ENCODE measurements at regions not wholly inside any gene's neighbourhood (a gene's known extent, or its start where the extent isn't known, plus 50 kb on each side); places are given as distances from the start of the nearest gene placed in this dataset.

GRCh38 chr3:193782276-193782647, 189.3 kb downstream of the OPA1 start:
- DNase-seq (ENCODE audit: insufficient read length): no peak
- FAIRE-seq: no peak
- TF ChIP-seq TAF1 (IDR thresholded peaks at IDR 0.05; ENCODE audit: borderline replicate concordance, low read depth, low read length) (no peak), POLR2A (IDR thresholded peaks at IDR 0.05; ENCODE audit: low read depth, low read length) (no peak), POLR2AphosphoS5 (IDR thresholded peaks at IDR 0.05; ENCODE audit: low read depth, low read length) (no peak)

GRCh38 chr3:193782747-193783146, 189.7 kb downstream of the OPA1 start:
- DNase-seq (ENCODE audit: insufficient read length): no peak
- no peak for TF ChIP-seq POLR2AphosphoS5 (IDR thresholded peaks at IDR 0.05; ENCODE audit: low read depth, low read length)
- TF ChIP-seq TAF1 (IDR thresholded peaks at IDR 0.05; ENCODE audit: borderline replicate concordance, low read depth, low read length): no peak
- no peak for TF ChIP-seq POLR2A (IDR thresholded peaks at IDR 0.05; ENCODE audit: low read depth, low read length)
- no peak for FAIRE-seq

DNA sequence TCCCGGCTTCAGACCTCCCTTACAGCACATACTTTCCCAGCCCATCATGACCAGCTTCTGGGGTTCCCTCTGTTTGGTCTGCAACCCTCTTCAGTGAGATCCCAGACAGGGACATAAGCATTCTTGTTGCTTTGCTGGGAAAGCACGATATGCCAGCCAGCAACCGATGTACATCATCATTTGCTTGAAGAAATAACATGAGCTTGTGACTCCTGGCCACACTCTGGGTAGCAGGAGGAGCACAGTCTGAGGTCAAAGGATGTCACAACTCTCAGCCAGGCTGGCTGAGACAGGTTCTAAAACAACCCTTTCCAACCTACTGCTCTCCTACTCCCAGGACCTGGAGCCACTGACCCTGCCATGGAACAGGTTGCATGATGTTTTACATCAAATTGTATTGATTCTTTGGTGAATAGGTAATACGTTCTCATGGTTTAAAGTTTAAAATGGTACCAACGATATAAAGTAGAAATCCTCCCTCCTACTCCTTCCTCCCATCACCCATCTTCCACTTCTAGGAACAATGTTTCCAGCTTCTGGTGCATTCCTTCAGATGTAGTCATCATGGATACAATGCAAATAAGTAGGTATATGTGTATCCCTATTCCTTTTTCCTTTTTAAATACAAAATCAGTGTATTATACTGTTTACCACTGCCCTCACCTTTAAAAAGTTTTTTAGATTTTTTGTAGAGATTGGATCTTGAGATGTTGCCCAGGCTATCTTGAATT, 190.3 kb downstream of the OPA1 start:
- DNase-seq (ENCODE audit: insufficient read length): no peak
- no peak for FAIRE-seq

GRCh38 chr3:193784822-193785221, 191.8 kb downstream of the OPA1 start:
- FAIRE-seq (no peak), DNase-seq (ENCODE audit: insufficient read length) (no peak)
- TF ChIP-seq POLR2A (IDR thresholded peaks at IDR 0.05; ENCODE audit: low read depth, low read length): no peak
- no peak for TF ChIP-seq TAF1 (IDR thresholded peaks at IDR 0.05; ENCODE audit: borderline replicate concordance, low read depth, low read length)
- no peak for TF ChIP-seq POLR2AphosphoS5 (IDR thresholded peaks at IDR 0.05; ENCODE audit: low read depth, low read length)

More for the DNA sequence above, 190.3 kb downstream of the OPA1 start:
- TF ChIP-seq POLR2AphosphoS5 (IDR thresholded peaks at IDR 0.05; ENCODE audit: low read depth, low read length): no peak
- no peak for TF ChIP-seq POLR2A (IDR thresholded peaks at IDR 0.05; ENCODE audit: low read depth, low read length)

- DNase-seq (ENCODE audit: insufficient read length) (no peak), FAIRE-seq (no peak)
- no peak for TF ChIP-seq TAF1 (IDR thresholded peaks at IDR 0.05; ENCODE audit: borderline replicate concordance, low read depth, low read length)
- TF ChIP-seq POLR2AphosphoS5 (IDR thresholded peaks at IDR 0.05; ENCODE audit: low read depth, low read length): no peak
- TF ChIP-seq POLR2A (IDR thresholded peaks at IDR 0.05; ENCODE audit: low read depth, low read length): no peak
Observed at GRCh38 chr3:193787496-193787870, 194.5 kb downstream of the OPA1 start.

DNA sequence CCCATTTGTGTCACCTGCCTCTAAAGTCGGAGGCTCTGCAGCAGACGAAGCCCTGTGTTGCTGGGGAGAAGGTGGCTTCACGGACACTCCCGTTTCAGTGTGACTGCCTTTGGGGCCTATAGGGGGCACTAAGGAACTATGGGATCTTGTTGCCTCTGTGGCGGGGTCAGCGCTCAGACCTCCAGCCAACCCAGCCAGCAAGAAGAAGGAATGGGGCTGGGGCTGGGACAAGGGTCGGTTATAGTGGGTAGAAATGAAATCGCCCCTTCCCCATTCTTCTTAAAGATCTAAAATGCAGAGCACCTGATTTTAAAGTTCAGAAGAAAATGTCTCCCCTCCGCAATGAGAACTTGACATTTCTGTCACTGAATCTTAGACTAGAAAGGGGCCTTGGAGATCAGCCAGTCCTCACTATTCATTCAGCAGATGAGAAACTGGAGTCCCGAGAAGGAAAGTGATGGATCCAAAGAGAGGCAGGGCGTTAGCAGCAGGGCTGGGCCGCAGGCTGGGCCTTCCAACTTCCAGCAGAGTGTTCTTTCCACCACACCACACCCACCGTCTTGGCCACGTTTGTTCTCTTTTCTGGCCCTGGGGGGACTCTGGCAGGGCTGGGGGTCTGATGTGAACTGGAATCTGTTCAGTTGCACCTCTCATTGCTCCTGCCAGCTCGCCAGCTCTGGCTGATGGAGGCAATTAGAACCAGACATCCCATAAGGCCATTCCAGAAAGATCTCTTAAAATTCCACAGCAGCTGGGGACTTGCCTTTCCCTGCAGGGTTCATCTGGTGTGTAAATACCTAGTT, 195.4 kb downstream of the OPA1 start:
- peak; percentile 66 for FAIRE-seq
- peak; percentile 84 for DNase-seq (ENCODE audit: insufficient read length)
- no peak for TF ChIP-seq POLR2AphosphoS5 (IDR thresholded peaks at IDR 0.05; ENCODE audit: low read depth, low read length)
- no peak for TF ChIP-seq TAF1 (IDR thresholded peaks at IDR 0.05; ENCODE audit: borderline replicate concordance, low read depth, low read length)
- TF ChIP-seq POLR2A (IDR thresholded peaks at IDR 0.05; ENCODE audit: low read depth, low read length): no peak

- FAIRE-seq: no peak
- no peak for TF ChIP-seq POLR2A (IDR thresholded peaks at IDR 0.05; ENCODE audit: low read depth, low read length)
- TF ChIP-seq TAF1 (IDR thresholded peaks at IDR 0.05; ENCODE audit: borderline replicate concordance, low read depth, low read length): no peak
- TF ChIP-seq POLR2AphosphoS5 (IDR thresholded peaks at IDR 0.05; ENCODE audit: low read depth, low read length): no peak
- no peak for DNase-seq (ENCODE audit: insufficient read length)
Observed at GRCh38 chr3:193789455-193789854, 196.4 kb downstream of the OPA1 start.

DNA sequence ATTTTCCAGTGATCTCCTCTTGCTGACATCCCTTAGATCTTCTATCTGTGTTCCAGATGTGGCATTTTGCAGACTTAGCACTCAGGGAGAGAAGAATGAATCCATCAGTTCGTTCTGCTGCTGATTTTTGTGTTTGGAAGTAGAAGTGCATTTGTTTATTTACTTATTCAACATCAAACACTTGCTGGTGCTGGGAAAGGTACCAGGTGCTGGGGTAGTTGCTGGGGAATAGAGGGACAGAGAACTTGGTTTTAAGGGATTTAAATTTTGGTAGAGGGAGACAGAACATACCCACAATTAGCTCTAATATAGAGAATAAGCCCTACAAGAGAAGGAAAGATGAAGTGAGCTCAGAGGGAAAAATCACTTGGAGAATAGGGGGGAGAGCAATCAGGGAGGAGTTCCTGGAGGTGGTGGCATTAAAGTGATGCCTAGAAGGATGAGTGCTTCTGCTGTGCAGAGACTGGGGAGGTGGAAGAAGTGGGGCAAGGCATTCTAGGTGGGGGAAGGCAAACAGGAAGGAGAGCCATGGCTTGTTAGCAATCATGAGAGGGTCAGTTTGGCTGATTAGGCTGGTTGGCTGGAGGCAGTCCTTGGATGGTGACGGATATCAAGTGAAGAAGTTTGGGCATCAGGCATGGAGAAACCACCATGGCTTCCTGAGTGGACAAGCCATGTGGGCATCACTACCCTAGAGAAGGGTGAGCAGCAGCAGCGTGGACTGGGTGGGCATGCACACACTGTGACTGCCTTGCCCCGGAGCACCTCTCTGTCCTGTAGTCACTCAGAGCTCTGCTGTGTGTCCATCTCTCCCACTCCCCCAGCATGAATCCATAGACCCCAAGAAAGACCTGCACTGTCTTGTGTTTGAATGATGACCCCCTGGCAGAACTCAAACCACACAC, 197.3 kb downstream of the OPA1 start:
- no peak for DNase-seq (ENCODE audit: insufficient read length)
- FAIRE-seq: no peak
- TF ChIP-seq POLR2AphosphoS5 (IDR thresholded peaks at IDR 0.05; ENCODE audit: low read depth, low read length) (no peak), TAF1 (IDR thresholded peaks at IDR 0.05; ENCODE audit: borderline replicate concordance, low read depth, low read length) (no peak), POLR2A (IDR thresholded peaks at IDR 0.05; ENCODE audit: low read depth, low read length) (no peak)

GRCh38 chr3:193791041-193792032, 198.3 kb downstream of the OPA1 start:
- FAIRE-seq (no peak), DNase-seq (ENCODE audit: insufficient read length) (no peak)
- TF ChIP-seq POLR2AphosphoS5 (IDR thresholded peaks at IDR 0.05; ENCODE audit: low read depth, low read length): no peak
- no peak for TF ChIP-seq POLR2A (IDR thresholded peaks at IDR 0.05; ENCODE audit: low read depth, low read length)
- TF ChIP-seq TAF1 (IDR thresholded peaks at IDR 0.05; ENCODE audit: borderline replicate concordance, low read depth, low read length): no peak

DNA sequence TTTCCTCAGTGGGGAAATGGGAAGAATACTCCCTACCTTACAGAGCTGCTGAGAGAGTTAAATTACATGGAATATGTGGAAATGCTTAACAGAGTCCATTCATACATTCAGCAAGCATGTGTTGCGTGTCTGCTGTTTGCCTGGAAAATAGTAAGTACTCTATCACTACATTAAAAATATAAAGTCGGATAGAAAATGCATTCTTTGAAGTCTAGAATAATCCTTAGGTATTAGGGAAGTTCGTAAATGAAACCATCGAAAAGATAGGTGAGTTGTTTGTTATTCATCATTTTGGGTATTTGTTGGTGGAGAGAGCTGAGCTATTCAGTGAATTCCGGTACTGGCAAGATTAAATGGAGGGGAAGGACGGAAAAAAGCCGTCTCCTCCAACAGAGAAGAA, 200.1 kb downstream of the OPA1 start:
- DNase-seq (ENCODE audit: insufficient read length) (no peak), FAIRE-seq (no peak)
- no peak for TF ChIP-seq TAF1 (IDR thresholded peaks at IDR 0.05; ENCODE audit: borderline replicate concordance, low read depth, low read length)
- no peak for TF ChIP-seq POLR2AphosphoS5 (IDR thresholded peaks at IDR 0.05; ENCODE audit: low read depth, low read length)
- TF ChIP-seq POLR2A (IDR thresholded peaks at IDR 0.05; ENCODE audit: low read depth, low read length): no peak

Measured in GM12892 (cell line).